ENCODE measurements at regions not wholly inside any gene's neighbourhood (a gene's known extent, or its start where the extent isn't known, plus 50 kb on each side); places are given as distances from the start of the nearest gene placed in this dataset.

GRCh38 chr1:113255720-113256347 lies 134.5 kb upstream of the MAGI3 start:
- TF ChIP-seq CTCF (optimal IDR thresholded peaks at IDR 0.05 in 1 of 3, IDR thresholded peaks at IDR 0.05 in 1 of 3, conservative IDR thresholded peaks at IDR 0.05 in 1 of 3; ENCODE audit: extremely low read depth in 1 of 3, insufficient read depth in 2 of 3, low read length in 3 of 3) (no peak), EZH2 (IDR thresholded peaks at IDR 0.05; ENCODE audit: low read length) (no peak)

Measured in keratinocyte (primary cell).